GM18499 (cell line): ENCODE measurements at regions not wholly inside any gene's neighbourhood (a gene's known extent, or its start where the extent isn't known, plus 50 kb on each side); places are given as distances from the start of the nearest gene placed in this dataset.
A peak's percentile ranks its signal among the peaks of the same experiment; 100 is the strongest.
"Not testable (repeated sequence)": the region's sequence is repeated elsewhere in the genome, so short reads cannot be mapped to it uniquely, and the experiment has no call there.

ENCODE experiments used
- ATAC-seq: cut with Tn5 transposase; IDR thresholded peaks from one replicate; pipeline ENCODE4 v1.9.1; 2021; ENCODE audit warnings: moderate number of reproducible peaks; ENCODE audit not compliant: insufficient read depth, unreplicated experiment

DNA sequence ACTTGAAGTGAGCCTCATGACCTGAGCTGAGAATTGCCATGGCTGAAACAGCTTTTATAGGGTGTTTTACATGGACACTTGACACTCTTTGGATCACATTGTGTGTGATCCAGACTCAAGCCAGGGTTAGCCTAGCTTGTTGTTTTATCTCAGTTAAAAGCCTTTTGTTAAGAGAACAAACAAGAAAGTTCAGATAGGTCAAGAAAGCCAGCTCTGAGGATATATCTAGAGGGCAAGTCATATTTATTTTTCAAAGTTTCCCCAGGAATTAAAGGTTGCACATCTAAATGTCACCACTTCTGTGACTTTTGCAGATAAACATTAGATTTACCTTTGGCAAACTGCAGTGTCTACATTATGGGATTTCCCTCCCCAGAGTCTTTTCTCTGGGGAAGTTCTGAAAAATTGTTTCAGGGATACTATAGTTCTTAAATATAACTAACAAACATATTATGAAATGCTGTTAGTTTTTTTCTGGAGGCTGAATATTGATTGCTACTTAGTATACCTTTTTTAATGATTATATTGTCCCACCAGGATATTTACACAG lies 134.5 kb downstream of the C9orf152 start:
- ATAC-seq = no peak

DNA sequence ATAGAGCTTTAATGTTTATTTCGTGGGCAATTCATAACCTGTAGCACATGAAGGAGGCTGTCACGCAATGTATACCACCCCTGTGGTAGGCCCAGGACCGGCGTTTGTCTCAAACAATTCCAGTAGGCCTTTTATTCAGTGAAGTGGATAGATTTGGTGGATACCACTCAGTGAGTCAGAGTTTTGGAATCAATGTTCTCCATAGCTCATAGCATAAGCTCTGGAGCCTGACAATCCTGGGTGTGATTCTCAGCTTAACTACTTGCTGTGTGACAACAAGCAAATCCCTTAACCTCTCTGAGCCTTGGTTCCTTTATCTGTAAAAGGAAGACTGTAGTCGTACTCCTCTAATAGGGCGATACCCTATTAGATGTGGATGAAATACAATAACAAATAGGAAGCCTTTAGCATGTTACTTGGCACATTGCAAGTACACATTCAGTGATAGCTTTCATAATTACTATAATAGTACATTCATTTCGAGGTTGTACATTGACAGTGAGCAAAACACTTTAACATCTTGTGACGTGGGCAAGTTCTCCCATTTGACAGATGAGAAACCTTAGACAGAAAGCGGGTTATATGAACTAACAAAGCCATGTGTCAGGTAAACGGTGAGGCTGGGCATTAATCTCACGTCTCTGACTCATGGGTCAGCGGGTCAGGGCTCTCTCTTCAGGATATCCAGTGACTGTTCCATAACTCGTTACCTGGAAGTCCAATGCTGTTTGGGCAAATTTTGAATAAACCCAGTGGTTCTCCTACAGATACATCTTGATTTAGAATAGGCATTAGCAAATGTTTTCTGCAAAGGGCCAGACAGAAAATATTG lies 130.8 kb downstream of the C9orf152 start:
- ATAC-seq = no peak

DNA sequence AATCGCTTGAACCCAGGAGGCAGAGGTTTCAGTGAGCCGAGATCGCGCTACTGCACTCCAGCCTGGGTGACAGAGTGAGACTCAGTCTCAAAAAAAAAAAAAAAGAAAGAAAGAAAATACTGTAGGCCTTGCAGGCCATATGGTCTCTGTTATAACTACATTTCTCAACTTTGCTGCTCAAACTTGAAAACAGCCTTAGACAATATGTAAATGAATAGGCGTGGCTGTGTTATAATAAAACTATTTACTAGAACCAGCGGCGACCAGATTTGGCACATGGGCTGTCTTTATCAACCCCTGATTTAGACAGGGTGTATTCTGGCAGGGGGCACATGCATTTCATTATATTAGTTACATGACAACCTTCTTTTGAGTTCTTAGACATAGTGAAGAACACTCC lies 130.0 kb downstream of the C9orf152 start:
- ATAC-seq = no peak

DNA sequence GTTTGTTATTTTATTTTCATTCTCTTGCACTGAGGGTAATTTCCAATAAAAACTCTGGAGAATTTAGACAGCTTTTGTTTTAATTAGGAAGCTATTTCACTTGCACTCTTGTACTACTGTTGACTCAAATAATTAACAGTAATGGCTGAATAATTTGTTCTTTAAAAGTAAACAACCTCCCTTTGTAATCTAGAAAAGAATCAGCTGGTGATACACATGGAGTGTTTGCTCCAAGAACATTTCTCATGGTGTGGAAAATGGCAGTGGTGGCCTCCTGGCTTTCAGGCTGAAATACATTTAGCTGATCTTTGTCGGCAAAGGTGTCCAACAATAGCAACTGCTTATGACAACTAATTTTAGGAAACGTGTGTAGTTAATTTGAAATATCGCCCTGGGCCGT lies 129.4 kb downstream of the C9orf152 start:
- no peak for ATAC-seq

DNA sequence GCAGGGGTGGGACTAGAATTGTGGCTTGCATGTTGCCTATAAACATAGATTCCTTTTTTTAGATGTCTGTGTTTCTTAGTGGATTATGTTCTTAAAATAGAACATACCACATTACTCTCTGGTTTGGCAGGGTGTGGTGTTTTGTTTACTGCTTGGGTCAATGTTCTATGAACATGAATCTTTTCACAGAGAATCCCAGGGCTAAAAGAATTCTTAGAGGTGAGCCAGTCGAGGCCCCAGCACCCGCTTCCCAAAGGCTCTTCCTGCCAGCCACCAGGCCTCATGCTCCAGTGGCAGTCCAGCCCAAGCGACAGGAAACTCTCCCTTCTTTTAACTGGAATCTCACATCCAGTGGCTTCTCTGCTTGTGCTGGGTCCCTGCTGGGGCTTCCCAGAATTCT lies 126.6 kb downstream of the C9orf152 start:
- ATAC-seq = no peak

DNA sequence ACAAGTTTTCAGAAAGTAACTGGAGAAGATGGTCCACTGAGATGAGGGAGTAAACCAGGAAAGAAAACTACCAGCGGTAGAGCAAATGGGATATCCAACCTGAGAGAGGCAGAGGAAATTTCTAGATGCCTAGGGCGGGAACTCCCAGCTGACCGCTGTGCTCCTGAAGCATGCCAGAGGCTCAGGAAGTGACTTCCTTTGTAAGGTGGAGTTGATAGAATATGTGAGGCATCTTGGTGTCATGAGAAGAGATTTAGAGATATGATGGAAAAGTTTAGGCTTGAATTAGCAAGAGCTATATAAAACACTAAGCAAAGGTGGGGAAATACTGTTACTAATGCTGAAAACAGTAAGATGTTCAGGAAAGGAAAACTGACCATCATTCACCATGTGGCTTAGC lies 124.1 kb downstream of the C9orf152 start:
- ATAC-seq = no peak

DNA sequence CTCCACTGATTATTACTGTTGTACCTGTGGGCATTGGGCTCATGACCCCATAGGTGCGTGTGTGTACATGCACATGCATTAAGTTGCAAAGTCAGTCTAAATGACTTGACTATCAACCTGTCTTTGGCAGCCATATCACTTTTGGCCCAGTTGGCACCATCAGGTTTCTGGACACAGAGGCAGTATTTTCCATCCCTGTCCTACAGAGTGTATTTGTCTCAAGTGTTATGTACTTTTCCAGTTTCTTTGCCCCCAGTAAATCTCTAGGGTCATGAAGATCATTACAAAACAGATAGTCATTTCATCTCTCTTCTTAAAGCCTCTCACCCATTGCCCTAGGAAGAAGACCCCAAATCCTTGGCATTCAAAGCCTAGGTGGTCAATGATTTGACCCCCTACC lies 121.4 kb downstream of the C9orf152 start:
- ATAC-seq = no peak

DNA sequence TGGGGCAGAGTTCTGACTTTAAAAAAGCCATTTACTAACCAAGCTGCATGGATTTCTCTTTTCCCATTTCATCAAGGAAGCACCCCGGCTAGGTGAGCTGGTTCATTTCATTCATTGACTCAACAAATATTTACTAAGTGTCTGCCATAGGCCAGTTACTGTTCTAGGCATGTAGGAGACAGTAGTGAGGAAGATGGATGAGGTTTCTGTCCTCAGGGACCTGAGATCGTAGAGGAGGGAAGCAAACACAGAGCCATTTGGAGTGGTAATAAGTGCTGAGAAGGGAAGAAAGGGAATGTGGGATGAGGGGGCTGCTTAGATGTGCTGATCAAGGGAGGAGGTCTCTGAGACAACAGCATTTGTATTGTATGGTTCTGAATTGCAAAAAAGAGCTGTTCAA lies 120.4 kb downstream of the C9orf152 start:
- ATAC-seq = no peak

DNA sequence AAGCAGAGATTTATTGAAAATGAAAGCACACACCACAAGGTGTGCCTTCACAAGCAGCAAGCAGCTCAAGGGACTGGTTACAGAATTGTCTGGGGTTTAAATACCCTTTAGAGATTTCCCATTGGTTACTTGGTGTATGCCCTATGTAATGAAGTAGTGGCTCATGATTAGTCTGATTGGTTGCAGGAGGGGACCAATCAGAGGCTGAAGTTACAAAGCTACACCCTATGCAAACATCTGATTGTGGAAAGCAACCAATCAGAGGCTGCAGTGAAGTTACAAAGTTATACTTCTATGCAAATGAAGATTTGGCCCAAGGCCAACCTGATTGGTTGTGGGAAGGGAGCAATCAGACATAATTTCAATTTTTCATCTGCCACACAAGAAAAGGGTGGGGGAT lies 119.9 kb downstream of the C9orf152 start:
- ATAC-seq = no peak

DNA sequence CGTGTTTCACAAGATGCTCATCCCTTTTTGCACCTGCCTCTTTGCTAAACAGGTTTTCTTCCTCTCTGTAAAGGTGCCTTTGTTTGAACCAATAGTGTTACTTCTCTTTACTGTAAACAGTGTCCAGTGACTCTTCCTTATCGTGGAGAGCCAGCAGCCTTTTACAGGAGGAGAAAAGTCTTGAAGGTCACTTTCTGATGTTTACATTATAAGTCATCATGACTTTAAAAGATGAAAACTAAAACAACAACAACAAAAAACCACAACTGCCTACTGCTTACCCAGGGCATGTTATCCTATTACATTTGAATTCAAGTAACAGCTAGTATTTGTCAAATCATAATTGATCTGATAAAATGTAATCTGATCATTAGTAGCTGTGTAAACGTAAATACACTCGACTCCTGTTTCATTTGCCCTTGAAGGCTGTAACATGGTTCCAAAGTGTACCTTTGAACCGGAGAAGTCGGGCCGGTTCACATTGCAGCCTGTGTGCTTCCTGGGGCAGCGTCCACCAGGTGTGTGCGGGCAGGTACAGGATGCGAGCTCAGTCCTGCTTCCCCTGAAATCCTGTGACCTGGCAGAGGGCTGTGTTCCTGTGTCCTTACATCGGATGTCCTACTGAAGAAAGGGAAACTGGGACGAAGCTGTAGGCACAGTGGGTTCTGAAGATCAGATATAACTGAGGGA lies 118.1 kb downstream of the C9orf152 start:
- no peak for ATAC-seq

DNA sequence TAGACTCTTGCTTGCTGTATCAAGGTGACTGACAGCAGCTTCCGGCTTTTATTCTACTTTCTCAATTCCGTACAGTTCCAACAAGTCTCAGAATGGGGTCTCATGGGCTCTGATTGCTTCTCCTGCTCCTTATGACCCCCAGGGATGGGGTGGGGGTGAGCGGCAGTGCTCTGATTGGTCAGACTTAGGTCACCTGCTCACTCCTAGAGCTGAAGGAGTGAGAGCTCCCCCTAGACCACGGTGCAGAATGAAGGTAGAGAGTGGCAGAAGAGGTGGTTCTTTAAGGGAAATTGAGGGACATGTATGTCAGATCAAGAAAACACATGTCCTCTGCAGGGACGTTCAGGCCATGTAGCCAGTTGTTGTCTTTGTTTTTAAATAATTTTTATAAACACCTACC lies 115.2 kb downstream of the C9orf152 start:
- no peak for ATAC-seq

DNA sequence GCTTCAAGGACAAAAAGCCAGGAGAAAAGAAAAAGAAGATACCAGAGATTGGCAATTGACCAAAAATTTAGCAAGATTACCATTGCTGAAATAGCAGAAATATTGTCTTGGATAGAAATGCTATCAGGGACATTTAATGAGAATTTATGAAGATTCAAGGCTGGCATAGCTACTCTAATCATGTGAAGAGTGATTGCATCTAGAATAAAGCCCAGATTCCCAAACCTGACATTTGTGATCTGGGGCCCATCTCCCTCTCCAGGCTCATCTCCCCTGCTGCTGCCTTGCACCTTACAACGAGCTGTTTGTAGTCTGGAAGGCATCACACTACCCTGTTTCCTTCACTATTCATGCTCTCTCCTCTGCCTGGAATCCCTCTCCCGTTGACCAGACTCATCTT lies 114.5 kb downstream of the C9orf152 start:
- ATAC-seq = no peak

DNA sequence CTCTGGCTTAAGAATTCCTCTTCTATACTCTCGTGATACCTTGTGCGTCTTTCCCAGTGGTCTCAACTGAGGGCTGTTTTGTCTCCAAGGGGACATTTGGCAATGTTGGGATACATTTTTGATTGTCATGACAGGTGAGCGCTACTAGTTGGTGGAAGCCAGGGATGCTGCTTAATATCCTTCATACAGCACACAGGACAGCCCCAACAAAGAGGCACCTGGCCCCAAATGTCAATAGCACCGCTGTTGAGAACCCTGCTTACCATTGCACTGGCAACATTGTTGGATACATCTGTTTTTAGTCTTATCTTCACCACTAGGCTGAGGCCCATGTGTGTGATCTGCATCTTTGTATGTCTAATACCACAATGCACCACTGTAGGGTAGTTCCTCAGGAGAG lies 114.1 kb downstream of the C9orf152 start:
- no peak for ATAC-seq

DNA sequence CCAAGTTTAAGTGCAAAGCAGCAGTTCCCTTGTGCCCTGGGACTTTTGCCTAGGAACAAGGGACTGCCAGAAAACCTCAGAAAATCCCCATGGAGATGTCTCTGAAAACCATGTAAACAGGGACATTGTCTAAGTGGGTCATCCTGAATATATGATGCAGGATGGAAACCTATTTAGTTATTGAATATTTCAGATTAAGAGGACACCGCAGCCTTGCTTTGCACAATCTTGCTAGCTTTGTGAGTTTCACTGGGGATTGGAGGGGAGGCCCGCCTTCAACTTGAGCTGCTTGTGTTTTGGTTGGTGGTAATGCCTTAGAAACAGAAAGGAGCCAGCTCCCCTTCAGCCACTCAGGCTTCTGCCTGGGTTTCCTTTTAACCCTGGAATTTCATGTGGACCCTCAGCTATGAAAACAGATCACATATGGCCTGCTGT lies 112.8 kb downstream of the C9orf152 start:
- no peak for ATAC-seq

DNA sequence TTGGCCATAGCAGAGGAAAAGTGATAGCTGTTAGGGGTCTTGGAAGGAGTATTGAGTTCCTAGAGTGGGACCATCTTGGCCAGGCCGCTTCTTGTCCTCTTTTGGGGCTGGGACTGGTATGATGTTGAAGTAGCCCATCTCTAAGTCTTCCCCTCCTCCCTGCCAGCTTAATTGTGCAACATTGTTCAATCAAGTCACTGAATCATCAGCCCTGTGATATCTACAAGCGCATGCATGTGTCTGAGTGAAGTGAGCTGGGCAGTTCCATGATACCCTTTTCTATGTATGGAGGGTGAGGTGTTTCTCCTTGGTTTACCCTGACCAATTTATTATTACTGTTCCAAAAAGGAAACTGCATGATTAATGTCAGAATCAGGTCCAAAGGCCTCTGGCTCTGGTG lies 112.2 kb downstream of the C9orf152 start:
- no peak for ATAC-seq

DNA sequence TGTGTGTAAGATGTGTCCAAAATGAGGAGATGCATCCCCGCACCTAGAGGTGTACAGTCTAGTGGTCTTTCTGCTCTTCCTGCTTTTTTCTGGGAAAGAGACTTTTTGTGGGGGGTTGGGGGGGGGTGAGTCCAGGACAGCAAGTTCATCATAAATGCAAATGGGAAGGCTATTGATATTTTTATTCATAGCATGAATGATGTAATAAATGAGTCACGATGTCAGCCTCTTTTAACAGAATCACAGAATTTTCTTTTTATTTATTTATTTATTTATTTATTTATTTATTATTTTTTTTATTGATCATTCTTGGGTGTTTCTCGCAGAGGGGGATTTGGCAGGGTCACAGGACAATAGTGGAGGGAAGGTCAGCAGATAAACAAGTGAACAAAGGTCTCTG lies 111.3 kb downstream of the C9orf152 start:
- not testable (repeated sequence) for ATAC-seq

DNA sequence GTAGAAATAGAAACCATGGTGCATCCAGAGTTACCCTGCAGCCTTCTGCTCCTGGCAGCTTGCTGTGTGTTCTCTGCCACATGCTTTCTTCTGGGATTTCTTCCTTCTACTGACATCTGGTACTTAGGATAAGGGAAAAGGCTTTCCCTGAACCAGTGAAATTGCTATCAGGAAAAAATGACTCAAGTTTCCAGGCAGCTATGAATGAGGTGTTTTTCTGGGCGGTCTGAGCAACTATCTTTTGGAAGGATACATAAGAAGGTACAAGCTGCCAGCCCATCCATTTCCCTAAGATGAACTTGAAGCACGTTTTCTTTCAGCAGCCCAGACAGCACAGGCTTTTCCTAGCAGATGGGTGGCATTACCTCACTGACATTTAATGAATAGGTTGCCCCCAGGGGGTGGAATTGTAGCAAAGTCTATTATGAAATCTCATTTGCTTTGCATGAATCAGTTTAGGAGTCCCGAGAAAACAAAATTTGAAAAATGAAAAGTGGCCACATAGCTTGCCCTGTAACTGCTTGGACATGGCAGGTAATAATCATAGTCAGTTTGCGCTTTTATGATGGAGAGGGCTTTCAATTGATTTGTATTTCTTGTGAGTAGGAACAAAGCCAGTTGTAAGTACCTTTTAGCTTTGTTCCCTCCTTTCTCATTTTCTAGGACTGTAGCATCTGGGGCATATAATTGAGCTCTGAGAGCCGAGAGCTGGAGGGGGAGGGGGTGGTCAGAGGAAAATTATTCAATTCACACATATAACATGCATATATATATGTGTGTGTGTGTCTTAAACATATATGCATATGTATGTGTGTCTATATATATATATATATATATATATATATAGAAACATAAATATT lies 108.5 kb downstream of the C9orf152 start:
- ATAC-seq = no peak

DNA sequence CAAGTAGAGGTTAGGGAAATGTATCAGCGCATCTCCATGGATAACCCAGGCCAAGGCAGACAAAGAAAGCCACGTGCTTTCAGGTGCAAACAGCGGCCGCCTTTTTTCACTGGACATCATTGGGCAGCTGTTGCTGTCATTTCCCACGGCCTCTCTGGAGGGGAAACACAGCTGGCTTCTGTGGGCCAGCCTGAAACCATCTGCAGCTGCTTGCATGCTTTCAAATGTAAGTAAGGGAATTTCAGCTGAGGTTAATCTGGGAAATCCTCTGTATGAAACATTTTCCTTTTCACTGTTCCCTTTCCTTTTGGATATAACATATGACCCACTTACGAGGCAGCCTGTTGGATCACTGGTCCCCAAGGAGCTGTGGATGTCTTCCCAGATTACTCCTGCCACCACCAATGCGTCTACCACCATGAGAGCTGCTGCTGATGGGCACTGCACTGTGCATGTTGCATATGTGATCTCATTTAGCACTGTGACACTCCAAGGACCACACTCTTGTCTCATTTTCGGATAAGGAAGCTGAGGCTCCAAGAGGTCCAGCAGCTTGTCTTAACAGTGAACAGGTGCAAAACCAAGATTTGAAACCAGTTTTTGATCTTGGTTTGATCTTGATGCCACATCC lies 106.3 kb downstream of the C9orf152 start:
- peak; percentile 53 for ATAC-seq

DNA sequence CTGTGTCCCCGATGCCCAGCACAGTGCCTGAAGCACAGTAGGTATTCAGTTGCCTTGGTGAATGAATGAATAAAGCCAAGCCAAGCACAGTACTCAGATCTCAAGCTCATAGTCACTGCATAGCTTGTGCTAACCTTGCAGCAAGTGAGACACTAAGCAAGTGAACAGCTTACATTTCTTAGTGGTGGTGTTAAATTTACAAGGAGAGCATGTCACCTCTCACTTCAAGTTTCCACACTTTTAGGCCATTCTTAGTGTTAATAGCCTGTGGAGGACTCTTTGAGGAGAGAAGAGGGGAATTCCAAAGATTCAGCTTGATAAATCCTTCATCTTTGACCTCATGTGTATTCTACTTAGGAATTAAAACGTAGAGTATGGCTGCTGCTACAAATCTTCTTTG lies 104.7 kb downstream of the C9orf152 start:
- ATAC-seq = no peak

DNA sequence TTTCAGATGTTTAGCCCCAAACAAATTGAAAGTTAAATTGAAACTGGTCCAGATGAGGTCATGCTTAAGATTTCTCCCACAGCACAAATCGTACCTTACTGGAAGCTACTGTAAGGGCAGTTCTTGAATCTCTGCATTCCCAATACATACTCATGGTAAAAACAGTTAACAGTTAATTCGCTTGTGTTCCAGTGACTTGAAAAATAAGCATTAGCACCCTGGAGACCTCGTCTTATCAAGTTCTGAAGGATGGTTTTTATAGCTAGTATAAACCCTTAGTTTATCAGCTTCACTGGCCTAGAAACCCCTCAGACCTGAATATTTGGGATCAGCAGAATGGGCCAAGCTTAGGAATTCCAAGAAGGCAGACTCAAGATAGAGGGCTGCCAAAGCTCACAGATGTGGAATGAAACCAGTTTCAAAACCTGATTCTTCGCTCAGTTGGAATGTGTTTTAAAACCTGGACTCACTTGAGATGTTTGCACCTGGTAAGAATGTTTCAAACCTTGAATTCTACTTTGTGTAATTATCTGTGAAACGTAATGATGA lies 103.6 kb downstream of the C9orf152 start:
- no peak for ATAC-seq
